ENCODE measurements at regions not wholly inside any gene's neighbourhood (a gene's known extent, or its start where the extent isn't known, plus 50 kb on each side); places are given as distances from the start of the nearest gene placed in this dataset.

DNA sequence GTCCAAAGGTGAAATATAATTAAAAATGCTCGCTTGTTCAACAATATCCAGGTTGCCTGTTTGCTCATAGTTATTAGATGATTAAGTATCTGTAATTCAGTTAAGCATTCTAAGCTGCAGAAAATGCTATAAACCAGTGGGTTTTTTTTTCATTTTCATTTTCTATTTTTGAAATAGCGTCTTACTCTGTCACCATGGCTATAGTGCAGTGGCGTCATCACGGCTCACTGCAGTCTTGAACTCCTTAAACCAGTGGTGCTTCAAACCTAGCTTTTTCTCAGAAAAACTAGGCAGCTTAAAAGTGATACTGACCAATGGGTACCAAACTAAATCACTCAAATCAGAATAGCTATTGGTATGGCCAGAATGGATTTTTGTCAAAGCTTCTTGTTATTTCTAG lies 925.2 kb downstream of the TSN start:
- TF ChIP-seq, protein P1, sequence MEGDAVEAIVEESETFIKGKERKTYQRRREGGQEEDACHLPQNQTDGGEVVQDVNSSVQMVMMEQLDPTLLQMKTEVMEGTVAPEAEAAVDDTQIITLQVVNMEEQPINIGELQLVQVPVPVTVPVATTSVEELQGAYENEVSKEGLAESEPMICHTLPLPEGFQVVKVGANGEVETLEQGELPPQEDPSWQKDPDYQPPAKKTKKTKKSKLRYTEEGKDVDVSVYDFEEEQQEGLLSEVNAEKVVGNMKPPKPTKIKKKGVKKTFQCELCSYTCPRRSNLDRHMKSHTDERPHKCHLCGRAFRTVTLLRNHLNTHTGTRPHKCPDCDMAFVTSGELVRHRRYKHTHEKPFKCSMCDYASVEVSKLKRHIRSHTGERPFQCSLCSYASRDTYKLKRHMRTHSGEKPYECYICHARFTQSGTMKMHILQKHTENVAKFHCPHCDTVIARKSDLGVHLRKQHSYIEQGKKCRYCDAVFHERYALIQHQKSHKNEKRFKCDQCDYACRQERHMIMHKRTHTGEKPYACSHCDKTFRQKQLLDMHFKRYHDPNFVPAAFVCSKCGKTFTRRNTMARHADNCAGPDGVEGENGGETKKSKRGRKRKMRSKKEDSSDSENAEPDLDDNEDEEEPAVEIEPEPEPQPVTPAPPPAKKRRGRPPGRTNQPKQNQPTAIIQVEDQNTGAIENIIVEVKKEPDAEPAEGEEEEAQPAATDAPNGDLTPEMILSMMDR (IDR thresholded peaks at IDR 0.05; ENCODE audit: insufficient read depth, low read depth, low read length), result no peak
- no peak for TF ChIP-seq EZH2 (IDR thresholded peaks at IDR 0.05; ENCODE audit: insufficient read depth, low read length)
